PC-3 (cell line): ENCODE measurements at regions not wholly inside any gene's neighbourhood (a gene's known extent, or its start where the extent isn't known, plus 50 kb on each side); places are given as distances from the start of the nearest gene placed in this dataset.

Source experiments
- ATAC-seq: fragments of 200-7000 bp; cut with Tn5 transposase; 2 replicates; pipeline ENCODE4 v1.9.1; 2020; ENCODE audit warnings: mild to moderate bottlenecking, moderate library complexity
- BruUV-seq: library from RNA; stranded (reverse); fragments of 400-500 nt; replicated peaks from 2 replicates; lab custom pipeline; 2021; lab: Mats Ljungman, UMichigan
- CTCF ChIA-PET: fragments of 300-600 bp; sonication (Branson Sonifier 250); formaldehyde crosslinking; loops from one replicate; lab custom pipeline; 2022; ENCODE audit warnings: antibody characterized with exemption; lab: Charles Lee
- POLR2A ChIA-PET: fragments of 300-600 bp; sonication (Branson Sonifier 250); formaldehyde crosslinking; loops from one replicate; lab custom pipeline; 2022; ENCODE audit warnings: antibody characterized with exemption; ENCODE audit not compliant: unreplicated experiment; lab: Charles Lee
- DNase-seq: peaks from one replicate; pipeline ENCODE4 v3.0.0-alpha.2; 2015
- H2AFZ ChIP-seq: fragments of 300-600 bp; sonication (generic); 2 replicates; pipeline ENCODE4 v1.6.0; 2016; ENCODE audit warnings: antibody characterized with exemption, low read length
- H3F3A ChIP-seq: fragments of 300-600 bp; sonication (generic); one replicate; pipeline ENCODE4 v1.6.0; 2017; ENCODE audit warnings: antibody characterized with exemption, low read length, control low read depth, mild to moderate bottlenecking; ENCODE audit not compliant: unreplicated experiment
- H3K27ac ChIP-seq: fragments of 300-600 bp; sonication (generic); 2 replicates; pipeline ENCODE4 v1.5.1; 2016; ENCODE audit warnings: mild to moderate bottlenecking, low read length
- H3K27me3 ChIP-seq: fragments of 300-600 bp; sonication (generic); 2 replicates; pipeline ENCODE4 v1.6.1; 2016; ENCODE audit warnings: low read length, mixed read lengths
- H3K36me3 ChIP-seq: fragments of 300-600 bp; sonication (generic); 2 replicates; pipeline ENCODE4 v1.6.1; 2016; ENCODE audit warnings: low read depth, mixed run types, low read length, mixed read lengths
- H3K4me1 ChIP-seq: fragments of 300-600 bp; sonication (generic); 2 replicates; pipeline ENCODE4 v1.5.1; 2016; ENCODE audit warnings: low read length; ENCODE audit not compliant: insufficient read depth
- H3K4me2 ChIP-seq: fragments of 300-600 bp; sonication (generic); 2 replicates; pipeline ENCODE4 v1.6.0; 2016; ENCODE audit warnings: low read length
- H3K4me3 ChIP-seq: fragments of 300-600 bp; sonication (generic); 2 replicates; pipeline ENCODE4 v1.5.1; 2016; ENCODE audit warnings: mild to moderate bottlenecking, low read length, mixed read lengths
- H3K79me2 ChIP-seq: fragments of 300-600 bp; sonication (generic); 2 replicates; pipeline ENCODE4 v1.6.1; 2017; ENCODE audit warnings: low read length, mixed read lengths
- H3K9ac ChIP-seq: fragments of 300-600 bp; sonication (generic); 2 replicates; pipeline ENCODE4 v1.6.0; 2016; ENCODE audit warnings: mild to moderate bottlenecking, low read length
- H3K9me2 ChIP-seq: fragments of 300-600 bp; sonication (generic); replicated peaks from 2 replicates; pipeline ENCODE4 v1.6.1; 2016; ENCODE audit warnings: mixed run types, low read length, mixed read lengths
- H3K9me3 ChIP-seq: fragments of 300-600 bp; sonication (generic); 2 replicates; pipeline ENCODE4 v1.6.1; 2016; ENCODE audit warnings: low read length, mixed read lengths
- H4K20me1 ChIP-seq: fragments of 300-600 bp; sonication (generic); 2 replicates; pipeline ENCODE4 v1.6.1; 2016; ENCODE audit warnings: low read length, mixed read lengths
- EZH2 ChIP-seq: fragments of 300-600 bp; sonication (generic); IDR thresholded peaks from one replicate; pipeline ENCODE4 v1.6.1; 2017; ENCODE audit warnings: antibody characterized with exemption, mild to moderate bottlenecking, low read length; ENCODE audit not compliant: unreplicated experiment
- EZH2phosphoT487 ChIP-seq: fragments of 300-600 bp; sonication (generic); IDR thresholded peaks from 2 replicates; pipeline ENCODE4 v1.6.1; 2018; ENCODE audit warnings: mild to moderate bottlenecking, antibody characterized with exemption, low read length, borderline replicate concordance
- intact Hi-C: fragments of 100-400 bp; cut with micrococcal nuclease; formaldehyde crosslinking; loops from 2 replicates; pipeline ENCODE4 v1.9.0; 2023
- TF ChIP-seq, protein P1 (sequence below): fragments of 300-600 bp; sonication (generic); conservative IDR thresholded peaks from 2 replicates; pipeline ENCODE4 v1.5.1; 2017; ENCODE audit warnings: antibody characterized with exemption, low read depth, mild to moderate bottlenecking, low read length

DNA sequence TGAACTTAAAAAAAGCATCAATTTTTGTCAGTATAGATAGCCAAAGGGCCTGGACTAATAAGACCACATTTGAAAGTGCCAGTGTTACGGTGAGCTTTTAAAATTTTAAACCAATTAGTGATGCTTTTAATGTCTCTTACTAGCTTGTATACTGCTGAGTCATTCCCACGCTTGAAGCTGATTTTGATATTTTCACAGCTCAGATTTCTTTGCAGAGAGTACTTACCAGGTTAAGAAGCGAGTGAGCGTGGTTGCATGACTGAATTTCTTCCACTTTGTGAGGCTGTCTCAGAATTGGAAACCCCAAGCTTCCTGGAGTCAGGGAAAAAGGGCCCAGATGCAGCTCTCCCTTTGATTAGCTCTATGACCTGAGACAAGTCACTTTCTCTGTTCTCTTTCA is 74.5 kb upstream of the NBEA start:
- CTCF ChIA-PET = interaction anchor here (0.5 kb wide), 1 partner anchor 1067 kb away, joined by 3 read pairs; no protein-coding TSS in a partner anchor
- Histone ChIP-seq H3K27ac (0 out of 2 replicates have a peak overlapping the region, but pooled peaks have one; percentile 6), H3K9me3 (no peaks in the 10 kb centered on the region), H3K9ac (no peak overlapping the region), H2AFZ (peak overlapping the region; percentile 41), H3K79me2 (no peaks in the 10 kb centered on the region), H3F3A (no peaks in the 10 kb centered on the region), H3K27me3 (no peaks in the 10 kb centered on the region), H3K9me2 (no peaks in the 10 kb centered on the region; the same call in 1 of the 2 replicates), H3K4me3 (no peak overlapping the region), H4K20me1 (no peaks in the 10 kb centered on the region), H3K4me2 (peak overlapping the region; percentile 12; the same call in 1 of the 2 replicates), H3K36me3 (no peaks in the 10 kb centered on the region), H3K4me1 (peaks cover 29% of the 10 kb centered on the region)
- intact Hi-C loops = no loop called here
- peak; percentile 21 for DNase-seq
- POLR2A ChIA-PET = no interaction called here
- BruUV-seq = no TSS peak
- TF ChIP-seq, protein P1, sequence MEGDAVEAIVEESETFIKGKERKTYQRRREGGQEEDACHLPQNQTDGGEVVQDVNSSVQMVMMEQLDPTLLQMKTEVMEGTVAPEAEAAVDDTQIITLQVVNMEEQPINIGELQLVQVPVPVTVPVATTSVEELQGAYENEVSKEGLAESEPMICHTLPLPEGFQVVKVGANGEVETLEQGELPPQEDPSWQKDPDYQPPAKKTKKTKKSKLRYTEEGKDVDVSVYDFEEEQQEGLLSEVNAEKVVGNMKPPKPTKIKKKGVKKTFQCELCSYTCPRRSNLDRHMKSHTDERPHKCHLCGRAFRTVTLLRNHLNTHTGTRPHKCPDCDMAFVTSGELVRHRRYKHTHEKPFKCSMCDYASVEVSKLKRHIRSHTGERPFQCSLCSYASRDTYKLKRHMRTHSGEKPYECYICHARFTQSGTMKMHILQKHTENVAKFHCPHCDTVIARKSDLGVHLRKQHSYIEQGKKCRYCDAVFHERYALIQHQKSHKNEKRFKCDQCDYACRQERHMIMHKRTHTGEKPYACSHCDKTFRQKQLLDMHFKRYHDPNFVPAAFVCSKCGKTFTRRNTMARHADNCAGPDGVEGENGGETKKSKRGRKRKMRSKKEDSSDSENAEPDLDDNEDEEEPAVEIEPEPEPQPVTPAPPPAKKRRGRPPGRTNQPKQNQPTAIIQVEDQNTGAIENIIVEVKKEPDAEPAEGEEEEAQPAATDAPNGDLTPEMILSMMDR = no peak
- no peak for TF ChIP-seq EZH2
- no peak for TF ChIP-seq EZH2phosphoT487
- ATAC-seq = 0 out of 2 replicates have a peak, but pooled peaks have one; percentile 10

DNA sequence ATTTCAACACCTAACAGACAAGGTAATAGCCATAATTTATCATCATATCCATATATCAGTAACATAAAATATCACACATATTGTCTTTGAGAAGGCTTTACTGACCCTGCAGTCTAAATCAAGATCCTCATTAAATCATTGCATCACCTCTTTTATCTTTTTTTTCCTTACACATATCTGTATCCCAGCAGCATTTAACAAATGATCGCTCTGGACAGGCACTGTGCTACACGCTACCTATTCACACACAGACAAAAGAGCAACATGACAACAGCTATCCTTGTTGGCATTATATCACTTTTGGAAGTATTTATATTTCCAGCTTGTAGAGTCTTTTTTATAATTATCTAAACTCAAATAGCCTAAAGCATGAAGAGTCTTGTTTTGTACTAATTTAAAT is 73.3 kb upstream of the NBEA start:
- Histone ChIP-seq H3K9ac (no peak overlapping the region), H3K4me2 (no peak overlapping the region), H3K9me3 (no peaks in the 10 kb centered on the region), H3K9me2 (no peaks in the 10 kb centered on the region; the same call in 1 of the 2 replicates), H4K20me1 (no peaks in the 10 kb centered on the region), H3K27ac (no peak overlapping the region), H2AFZ (no peak overlapping the region), H3K36me3 (no peaks in the 10 kb centered on the region), H3K4me3 (no peak overlapping the region), H3F3A (no peaks in the 10 kb centered on the region), H3K79me2 (no peaks in the 10 kb centered on the region), H3K4me1 (peaks cover 21% of the 10 kb centered on the region), H3K27me3 (no peaks in the 10 kb centered on the region)
- ATAC-seq (no peak), DNase-seq (no peak)
- intact Hi-C loops = no loop called here
- TF ChIP-seq, protein P1 = no peak
- POLR2A ChIA-PET = no interaction called here
- no TSS peak for BruUV-seq
- CTCF ChIA-PET = no interaction called here

DNA sequence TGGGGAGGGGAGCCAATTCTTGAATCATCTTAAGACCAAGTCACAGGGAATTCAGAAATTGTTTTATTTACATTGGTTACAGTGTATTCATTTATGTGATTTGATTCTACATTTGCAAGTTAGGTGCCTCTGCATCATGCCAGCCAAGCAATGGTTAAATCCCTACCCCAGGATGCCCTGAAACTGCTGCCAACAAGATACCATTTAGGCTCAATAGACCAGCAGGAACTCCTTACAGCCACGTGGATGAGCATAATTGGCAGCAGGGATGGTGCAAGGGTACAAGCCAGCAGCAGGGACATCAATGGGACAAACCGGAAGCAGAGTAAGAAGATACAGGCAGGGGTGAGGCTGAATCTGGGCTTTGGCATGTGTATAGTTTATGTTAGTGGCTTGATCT is 72.4 kb upstream of the NBEA start:
- no peak overlapping the region for H3K4me3 ChIP-seq
- H2AFZ ChIP-seq = no peak overlapping the region
- no peaks in the 10 kb centered on the region for H4K20me1 ChIP-seq
- no peaks in the 10 kb centered on the region for H3K36me3 ChIP-seq
- TF ChIP-seq, protein P1 = no peak
- no peak for TF ChIP-seq EZH2phosphoT487
- TF ChIP-seq EZH2 = no peak
- intact Hi-C loops = no loop called here
- no peak overlapping the region for H3K4me2 ChIP-seq
- no peaks in the 10 kb centered on the region for H3K27me3 ChIP-seq
- peaks cover 11% of the 10 kb centered on the region for H3K4me1 ChIP-seq
- H3K79me2 ChIP-seq = no peaks in the 10 kb centered on the region
- ChIA-PET POLR2A (no interaction called here), CTCF (no interaction called here)
- no TSS peak for BruUV-seq
- no peak overlapping the region for H3K27ac ChIP-seq
- no peak overlapping the region for H3K9ac ChIP-seq
- H3F3A ChIP-seq = no peaks in the 10 kb centered on the region
- ATAC-seq = no peak
- no peak for DNase-seq
- no peaks in the 10 kb centered on the region; the same call in 1 of the 2 replicates for H3K9me2 ChIP-seq
- no peaks in the 10 kb centered on the region for H3K9me3 ChIP-seq
